HG02884 (cell line): ENCODE measurements at regions not wholly inside any gene's neighbourhood (a gene's known extent, or its start where the extent isn't known, plus 50 kb on each side); places are given as distances from the start of the nearest gene placed in this dataset.

ENCODE experiments used
- ATAC-seq: cut with Tn5 transposase; IDR thresholded peaks from one replicate; pipeline ENCODE4 v1.9.1; 2021; ENCODE audit warnings: mild to moderate bottlenecking, moderate library complexity; ENCODE audit not compliant: unreplicated experiment

GRCh38 chr1:184919892-184920291, 54.4 kb downstream of the NIBAN1 start:
- ATAC-seq, result no peak

- no peak for ATAC-seq
Measured at GRCh38 chr1:184915463-184916090, 58.7 kb downstream of the NIBAN1 start.

- ATAC-seq, result no peak
Measured at GRCh38 chr1:184914149-184914548, 60.2 kb downstream of the NIBAN1 start.

GRCh38 chr1:184912392-184912791, 61.9 kb downstream of the NIBAN1 start:
- no peak for ATAC-seq

GRCh38 chr1:184911830-184912229, 62.5 kb downstream of the NIBAN1 start:
- ATAC-seq, result no peak

- ATAC-seq, result no peak
Measured at GRCh38 chr1:184911103-184911745, 63.1 kb downstream of the NIBAN1 start.

- ATAC-seq, result no peak
Measured at GRCh38 chr1:184910691-184911091, 63.6 kb downstream of the NIBAN1 start.

GRCh38 chr1:184910005-184910404, 64.3 kb downstream of the NIBAN1 start:
- ATAC-seq, result no peak

- ATAC-seq, result no peak
Measured at GRCh38 chr1:184909019-184909418, 65.3 kb downstream of the NIBAN1 start.

GRCh38 chr1:184908506-184908905, 65.8 kb downstream of the NIBAN1 start:
- no peak for ATAC-seq

- ATAC-seq, result no peak
Measured at GRCh38 chr1:184907500-184907899, 66.8 kb downstream of the NIBAN1 start.

GRCh38 chr1:184906761-184907160, 67.5 kb downstream of the NIBAN1 start:
- no peak for ATAC-seq

GRCh38 chr1:184905601-184906322, 68.5 kb downstream of the NIBAN1 start:
- ATAC-seq, result no peak

GRCh38 chr1:184903111-184903692, 71.1 kb downstream of the NIBAN1 start:
- no peak for ATAC-seq

GRCh38 chr1:184900507-184900906, 73.8 kb downstream of the NIBAN1 start:
- no peak for ATAC-seq

- ATAC-seq, result no peak
Measured at GRCh38 chr1:184896000-184896399, 78.3 kb downstream of the NIBAN1 start.

- ATAC-seq, result no peak
Measured at GRCh38 chr1:184895086-184895485, 79.2 kb downstream of the NIBAN1 start.

GRCh38 chr1:184893695-184894094, 80.6 kb downstream of the NIBAN1 start:
- ATAC-seq, result no peak

GRCh38 chr1:184892116-184892515, 82.2 kb downstream of the NIBAN1 start:
- peak; percentile 93 for ATAC-seq

GRCh38 chr1:184891440-184891839, 82.9 kb downstream of the NIBAN1 start:
- ATAC-seq, result no peak

- no peak for ATAC-seq
Measured at GRCh38 chr1:184890539-184890973, 83.8 kb downstream of the NIBAN1 start.

- no peak for ATAC-seq
Measured at GRCh38 chr1:184889902-184890301, 84.4 kb downstream of the NIBAN1 start.
